Ovary (tissue), 3 donors: ENCODE measurements at regions not wholly inside any gene's neighbourhood (a gene's known extent, or its start where the extent isn't known, plus 50 kb on each side); places are given as distances from the start of the nearest gene placed in this dataset.

ENCODE experiments used
- EP300 ChIP-seq: sonication (generic); formaldehyde crosslinking; IDR thresholded peaks from one replicate; pipeline ENCODE4 v1.6.1; 2017; ENCODE audit warnings: antibody characterized with exemption
- POLR2A ChIP-seq: fragments of 450-650 bp; IDR thresholded peaks from one replicate; pipeline ENCODE4 v1.6.1; 2017; ENCODE audit warnings: antibody characterized with exemption, mild to moderate bottlenecking, moderate library complexity
- TF ChIP-seq, protein P1 (sequence below), 3 donors: fragments of 450-650 bp in 2 of 3; fragments of 200-600 bp in 1 of 3; IDR thresholded peaks; one replicate each; pipeline versions ENCODE4 v1.5.1 to v1.8.0; 2016 to 2022; ENCODE audit warnings: antibody characterized with exemption in 3 of 3, mild to moderate bottlenecking in 1 of 3
- donor health status: DM: no; HTN: no; CAD: no.

- TF ChIP-seq, protein P1, sequence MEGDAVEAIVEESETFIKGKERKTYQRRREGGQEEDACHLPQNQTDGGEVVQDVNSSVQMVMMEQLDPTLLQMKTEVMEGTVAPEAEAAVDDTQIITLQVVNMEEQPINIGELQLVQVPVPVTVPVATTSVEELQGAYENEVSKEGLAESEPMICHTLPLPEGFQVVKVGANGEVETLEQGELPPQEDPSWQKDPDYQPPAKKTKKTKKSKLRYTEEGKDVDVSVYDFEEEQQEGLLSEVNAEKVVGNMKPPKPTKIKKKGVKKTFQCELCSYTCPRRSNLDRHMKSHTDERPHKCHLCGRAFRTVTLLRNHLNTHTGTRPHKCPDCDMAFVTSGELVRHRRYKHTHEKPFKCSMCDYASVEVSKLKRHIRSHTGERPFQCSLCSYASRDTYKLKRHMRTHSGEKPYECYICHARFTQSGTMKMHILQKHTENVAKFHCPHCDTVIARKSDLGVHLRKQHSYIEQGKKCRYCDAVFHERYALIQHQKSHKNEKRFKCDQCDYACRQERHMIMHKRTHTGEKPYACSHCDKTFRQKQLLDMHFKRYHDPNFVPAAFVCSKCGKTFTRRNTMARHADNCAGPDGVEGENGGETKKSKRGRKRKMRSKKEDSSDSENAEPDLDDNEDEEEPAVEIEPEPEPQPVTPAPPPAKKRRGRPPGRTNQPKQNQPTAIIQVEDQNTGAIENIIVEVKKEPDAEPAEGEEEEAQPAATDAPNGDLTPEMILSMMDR (IDR thresholded peaks at IDR 0.05), result no peak
- no peak for TF ChIP-seq POLR2A
- no peak for TF ChIP-seq EP300
Observed at GRCh38 chr14:97943619-97944018, 1146.4 kb downstream of the VRK1 start.
